GM12878 (cell line): ENCODE measurements at regions not wholly inside any gene's neighbourhood (a gene's known extent, or its start where the extent isn't known, plus 50 kb on each side); places are given as distances from the start of the nearest gene placed in this dataset.

Experiments
- ATAC-seq: fragments of 200-7000 bp; cut with Tn5 transposase; 3 replicates; pipeline ENCODE4 v1.9.1; 2020; ENCODE audit warnings: mild to moderate bottlenecking, moderate library complexity
- BruUV-seq: library from RNA; stranded (reverse); fragments of 400-500 nt; replicated peaks from 2 replicates; lab custom pipeline; 2021; lab: Mats Ljungman, UMichigan
- CTCF ChIA-PET: fragments of 300-600 bp; sonication (Branson Sonifier 250); formaldehyde crosslinking; extraction: SDS; loops from one replicate; lab custom pipeline; 2021; ENCODE audit warnings: inconsistent platforms; lab: Yijun Ruan, JAX
- POLR2A ChIA-PET: fragments of 350-600 bp; formaldehyde crosslinking; extraction: SDS; loops from one replicate; lab custom pipeline; 2021; ENCODE audit warnings: inconsistent platforms; lab: Charles Lee
- RAD21 ChIA-PET: fragments of 300-600 bp; sonication (Branson Sonifier 250); formaldehyde crosslinking; loops from one replicate; lab custom pipeline; 2023; ENCODE audit warnings: antibody characterized with exemption; ENCODE audit not compliant: unreplicated experiment; lab: Charles Lee
- SMC1A ChIA-PET: fragments of 300-600 bp; sonication (Branson Sonifier 250); formaldehyde crosslinking; loops from one replicate; lab custom pipeline; 2023; ENCODE audit not compliant: unreplicated experiment, uncharacterized antibody; lab: Charles Lee
- DNase-seq: peaks from one replicate; pipeline ENCODE4 v3.0.0-alpha.2; 2011; ENCODE audit warnings: low read depth, low spot score
- FAIRE-seq: peaks from 3 replicates; lab custom pipeline; 2011; peaks lifted over from hg19 to GRCh38; lab: Jason Lieb, UNC
- H2AFZ ChIP-seq: 2 replicates; pipeline ENCODE4 v1.6.0; 2011; ENCODE audit warnings: low read depth, low read length, control low read depth; ENCODE audit not compliant: control insufficient read depth
- H3K27ac ChIP-seq: 2 replicates; pipeline ENCODE4 v1.5.1; 2011; ENCODE audit warnings: control low read depth; ENCODE audit not compliant: control insufficient read depth, insufficient read depth
- H3K27me3 ChIP-seq, 2 experiments: replicated peaks in 1 of 2; 2 replicates each; pipeline versions ENCODE4 v1.6.0 to v1.6.1; 2011; ENCODE audit warnings: low read length in 1 of 2; ENCODE audit not compliant: control insufficient read depth in 2 of 2, insufficient read depth in 2 of 2
- H3K36me3 ChIP-seq, 2 experiments: 2 replicates each; pipeline ENCODE4 v1.5.1; 2011; ENCODE audit warnings: low read length in 1 of 2; ENCODE audit not compliant: control insufficient read depth in 2 of 2, insufficient read depth in 2 of 2
- H3K4me1 ChIP-seq: 2 replicates; pipeline ENCODE4 v1.6.1; 2011; ENCODE audit warnings: mild to moderate bottlenecking, low read length, moderate library complexity, mixed read lengths; ENCODE audit not compliant: control insufficient read depth, insufficient read depth
- H3K4me2 ChIP-seq: 2 replicates; pipeline ENCODE4 v1.6.0; 2011; ENCODE audit warnings: control low read depth; ENCODE audit not compliant: control insufficient read depth, insufficient read depth
- H3K4me3 ChIP-seq: fragments of 200-600 bp; sonication (generic); 2 replicates; pipeline ENCODE4 v1.5.1; 2016
- H3K79me2 ChIP-seq: 2 replicates; pipeline ENCODE4 v1.6.0; 2011; ENCODE audit warnings: low read length; ENCODE audit not compliant: control insufficient read depth, insufficient read depth
- H3K9ac ChIP-seq: 2 replicates; pipeline ENCODE4 v1.8.0; 2011; ENCODE audit warnings: low read length, control low read depth, mixed read lengths; ENCODE audit not compliant: control insufficient read depth, insufficient read depth
- H3K9me3 ChIP-seq: replicated peaks from 3 replicates; pipeline ENCODE4 v1.5.1; 2011; ENCODE audit warnings: mild to moderate bottlenecking, low read length; ENCODE audit not compliant: control insufficient read depth, insufficient read depth
- H4K20me1 ChIP-seq: 2 replicates; pipeline ENCODE4 v1.6.0; 2011; ENCODE audit not compliant: control insufficient read depth, insufficient read depth
- ATF2 ChIP-seq: IDR thresholded peaks from 2 replicates; pipeline ENCODE4 v1.6.1; 2012; ENCODE audit warnings: low read length, inconsistent platforms
- BACH1 ChIP-seq: fragments of 450-650 bp; IDR thresholded peaks from 2 replicates; pipeline ENCODE4 v1.6.1; 2017; ENCODE audit warnings: mild to moderate bottlenecking, borderline replicate concordance
- BCLAF1 ChIP-seq: fragments of 450-650 bp; IDR thresholded peaks from 2 replicates; pipeline ENCODE4 v1.6.1; 2017; ENCODE audit warnings: antibody characterized with exemption, mild to moderate bottlenecking, moderate library complexity
- NBN ChIP-seq: fragments of 450-650 bp; IDR thresholded peaks from 2 replicates; pipeline ENCODE4 v1.6.1; 2016
- ZNF622 ChIP-seq: fragments of 450-650 bp; IDR thresholded peaks from 2 replicates; pipeline ENCODE4 v1.6.1; 2017; ENCODE audit warnings: mild to moderate bottlenecking, inconsistent platforms
- ZZZ3 ChIP-seq: IDR thresholded peaks from 2 replicates; pipeline ENCODE4 v1.6.1; 2011; ENCODE audit warnings: low read depth; ENCODE audit not compliant: control insufficient read depth, insufficient read length
- in situ Hi-C: fragments of 300-500 bp; cut with MboI; formaldehyde crosslinking; loops from 9 replicates; pipeline ENCODE4 v1.14.3; 2018; ENCODE audit warnings: mixed read lengths
- intact Hi-C: fragments of 100-400 bp; cut with micrococcal nuclease; formaldehyde crosslinking; loops from one replicate; pipeline ENCODE4 v1.14.2; 2022; ENCODE audit not compliant: unreplicated experiment

GRCh38 chr9:75529463-75529862 lies 361.0 kb upstream of the PCSK5 start:
- H3K36me3 ChIP-seq = no peaks in the 10 kb centered on the region
- no peak overlapping the region for H3K27ac ChIP-seq
- RAD21 ChIA-PET = no interaction called here
- H3K4me3 ChIP-seq = no peak overlapping the region
- DNase-seq (no peak), FAIRE-seq (no peak), ATAC-seq (no peak)
- no peak overlapping the region for H3K9ac ChIP-seq
- no TSS peak for BruUV-seq
- POLR2A ChIA-PET = no interaction called here
- TF ChIP-seq BACH1 (no peak), ATF2 (no peak), BCLAF1 (no peak), ZZZ3 (no peak), ZNF622 (no peak), NBN (no peak)
- intact Hi-C loops = no loop called here
- H2AFZ ChIP-seq = no peak overlapping the region
- H3K4me1 ChIP-seq = no peaks in the 10 kb centered on the region
- in situ Hi-C loops = no loop called here
- no peak overlapping the region for H3K4me2 ChIP-seq
- H3K27me3 ChIP-seq = no peaks in the 10 kb centered on the region
- CTCF ChIA-PET = no interaction called here
- SMC1A ChIA-PET = no interaction called here
- H3K79me2 ChIP-seq = no peaks in the 10 kb centered on the region
- no peaks in the 10 kb centered on the region for H3K9me3 ChIP-seq
- no peaks in the 10 kb centered on the region for H4K20me1 ChIP-seq
